ENCODE measurements at regions not wholly inside any gene's neighbourhood (a gene's known extent, or its start where the extent isn't known, plus 50 kb on each side); places are given as distances from the start of the nearest gene placed in this dataset.

DNA sequence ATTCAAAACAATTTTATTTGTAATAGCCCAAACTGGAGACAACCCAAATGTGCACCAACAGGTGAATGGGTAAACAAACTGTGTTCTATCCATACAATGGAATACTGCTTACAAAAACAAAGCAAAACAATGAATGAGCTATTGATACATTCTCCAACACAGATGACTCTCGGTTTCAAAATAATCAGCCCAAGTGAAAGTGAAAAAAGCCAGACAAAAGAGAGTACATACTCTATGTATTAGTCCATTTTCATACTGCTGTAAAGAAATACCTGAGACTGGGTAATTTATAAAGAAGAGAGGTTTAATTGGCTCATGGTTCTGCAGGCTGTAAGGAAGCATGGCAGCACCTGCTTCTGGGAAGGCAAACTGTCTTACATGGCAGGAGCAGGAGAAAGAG lies 65.2 kb upstream of the LRCH1 start:
- Histone ChIP-seq H3K27me3 (ENCODE audit: control insufficient read depth in 1 of 2, insufficient read depth in 2 of 2, low read length in 2 of 2) (peaks cover 0 to 3% of the 10 kb centered on the region in 2 experiments; a peak in 4 of 5 replicates), H3K9me3 (ENCODE audit: low read length) (peaks cover 24% of the 10 kb centered on the region), H3K4me3 (replicated peaks in 1 of 3; ENCODE audit: insufficient read depth in 1 of 3, low read depth in 2 of 3, low read length in 3 of 3) (no peak overlapping the region), H3K4me2 (ENCODE audit: low read depth, low read length) (no peak overlapping the region), H3K9ac (ENCODE audit: insufficient read depth, low read depth, low read length) (no peak overlapping the region), H4K20me1 (ENCODE audit: insufficient read depth, low read length) (no peaks in the 10 kb centered on the region), H3K27ac (ENCODE audit: extremely low read length, insufficient read depth, low read length) (no peak overlapping the region), H3K4me1 (ENCODE audit: insufficient read depth, low read length) (no peaks in the 10 kb centered on the region), H2AFZ (ENCODE audit: low read length) (no peak overlapping the region), H3K36me3 (replicated peaks in 1 of 2; ENCODE audit: control insufficient read depth in 1 of 2, insufficient read depth in 2 of 2, low read length in 2 of 2) (no peaks in the 10 kb centered on the region), H3K79me2 (ENCODE audit: insufficient read depth, low read length) (no peaks in the 10 kb centered on the region)
- BruUV-seq (replicated peaks), result no TSS peak
- intact Hi-C loops (cut with micrococcal nuclease; ENCODE audit: unreplicated experiment), result no loop called here
- CTCF ChIA-PET (ENCODE audit: low intra/inter-chr PET ratio, low total read pairs), result no interaction called here
- DNase-seq (ENCODE audit: low spot score), result no peak
- POLR2A ChIA-PET, result no interaction called here
- in situ Hi-C loops (cut with HindIII; ENCODE audit: extremely low pct_ligation_motif_present, low pct_unique_long_range_greater_than_20kb), result no loop called here
- WGBS (ENCODE audit: low lambda C conversion rate), result 0% methylated on average over 1 of the region's 1 CpG
- FAIRE-seq, result no peak
- ATAC-seq, result no peak
- TF ChIP-seq REL (CRISPR knock-in tag; conservative IDR thresholded peaks at IDR 0.05) (no peak), BRD4 (CRISPR knock-in tag; IDR thresholded peaks at IDR 0.05) (no peak), ZNF761 (CRISPR knock-in tag; conservative IDR thresholded peaks at IDR 0.05) (no peak), HDAC2 (CRISPR knock-in tag; IDR thresholded peaks at IDR 0.05) (no peak), ZNF75D (CRISPR knock-in tag; IDR thresholded peaks at IDR 0.05; ENCODE audit: borderline replicate concordance) (no peak), ZNF292 (CRISPR knock-in tag; IDR thresholded peaks at IDR 0.05; ENCODE audit: borderline replicate concordance, low read depth) (no peak), CENPT (CRISPR knock-in tag; IDR thresholded peaks at IDR 0.05; ENCODE audit: low read depth) (no peak), ZC3H13 (CRISPR knock-in tag; IDR thresholded peaks at IDR 0.05) (no peak), STAT5B (CRISPR knock-in tag; IDR thresholded peaks at IDR 0.05) (no peak), SP1 (IDR thresholded peaks at IDR 0.05) (no peak), SP1 (CRISPR knock-in tag; IDR thresholded peaks at IDR 0.05) (no peak), ARNT (IDR thresholded peaks at IDR 0.05) (no peak), ZNF781 (CRISPR knock-in tag; IDR thresholded peaks at IDR 0.05; ENCODE audit: borderline replicate concordance, not compliant biosample characterization) (no peak), SPEN (CRISPR knock-in tag; IDR thresholded peaks at IDR 0.05; ENCODE audit: low read depth) (no peak)
- TF ChIP-seq, protein P1, sequence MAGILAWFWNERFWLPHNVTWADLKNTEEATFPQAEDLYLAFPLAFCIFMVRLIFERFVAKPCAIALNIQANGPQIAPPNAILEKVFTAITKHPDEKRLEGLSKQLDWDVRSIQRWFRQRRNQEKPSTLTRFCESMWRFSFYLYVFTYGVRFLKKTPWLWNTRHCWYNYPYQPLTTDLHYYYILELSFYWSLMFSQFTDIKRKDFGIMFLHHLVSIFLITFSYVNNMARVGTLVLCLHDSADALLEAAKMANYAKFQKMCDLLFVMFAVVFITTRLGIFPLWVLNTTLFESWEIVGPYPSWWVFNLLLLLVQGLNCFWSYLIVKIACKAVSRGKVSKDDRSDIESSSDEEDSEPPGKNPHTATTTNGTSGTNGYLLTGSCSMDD (CRISPR knock-in tag; IDR thresholded peaks at IDR 0.05), result no peak
- TF ChIP-seq, protein P2, sequence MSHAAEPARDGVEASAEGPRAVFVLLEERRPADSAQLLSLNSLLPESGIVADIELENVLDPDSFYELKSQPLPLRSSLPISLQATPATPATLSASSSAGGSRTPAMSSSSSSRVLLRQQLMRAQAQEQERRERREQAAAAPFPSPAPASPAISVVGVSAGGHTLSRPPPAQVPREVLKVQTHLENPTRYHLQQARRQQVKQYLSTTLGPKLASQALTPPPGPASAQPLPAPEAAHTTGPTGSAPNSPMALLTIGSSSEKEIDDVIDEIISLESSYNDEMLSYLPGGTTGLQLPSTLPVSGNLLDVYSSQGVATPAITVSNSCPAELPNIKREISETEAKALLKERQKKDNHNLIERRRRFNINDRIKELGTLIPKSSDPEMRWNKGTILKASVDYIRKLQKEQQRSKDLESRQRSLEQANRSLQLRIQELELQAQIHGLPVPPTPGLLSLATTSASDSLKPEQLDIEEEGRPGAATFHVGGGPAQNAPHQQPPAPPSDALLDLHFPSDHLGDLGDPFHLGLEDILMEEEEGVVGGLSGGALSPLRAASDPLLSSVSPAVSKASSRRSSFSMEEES (CRISPR knock-in tag; IDR thresholded peaks at IDR 0.05), result no peak
- TF ChIP-seq, protein P3, sequence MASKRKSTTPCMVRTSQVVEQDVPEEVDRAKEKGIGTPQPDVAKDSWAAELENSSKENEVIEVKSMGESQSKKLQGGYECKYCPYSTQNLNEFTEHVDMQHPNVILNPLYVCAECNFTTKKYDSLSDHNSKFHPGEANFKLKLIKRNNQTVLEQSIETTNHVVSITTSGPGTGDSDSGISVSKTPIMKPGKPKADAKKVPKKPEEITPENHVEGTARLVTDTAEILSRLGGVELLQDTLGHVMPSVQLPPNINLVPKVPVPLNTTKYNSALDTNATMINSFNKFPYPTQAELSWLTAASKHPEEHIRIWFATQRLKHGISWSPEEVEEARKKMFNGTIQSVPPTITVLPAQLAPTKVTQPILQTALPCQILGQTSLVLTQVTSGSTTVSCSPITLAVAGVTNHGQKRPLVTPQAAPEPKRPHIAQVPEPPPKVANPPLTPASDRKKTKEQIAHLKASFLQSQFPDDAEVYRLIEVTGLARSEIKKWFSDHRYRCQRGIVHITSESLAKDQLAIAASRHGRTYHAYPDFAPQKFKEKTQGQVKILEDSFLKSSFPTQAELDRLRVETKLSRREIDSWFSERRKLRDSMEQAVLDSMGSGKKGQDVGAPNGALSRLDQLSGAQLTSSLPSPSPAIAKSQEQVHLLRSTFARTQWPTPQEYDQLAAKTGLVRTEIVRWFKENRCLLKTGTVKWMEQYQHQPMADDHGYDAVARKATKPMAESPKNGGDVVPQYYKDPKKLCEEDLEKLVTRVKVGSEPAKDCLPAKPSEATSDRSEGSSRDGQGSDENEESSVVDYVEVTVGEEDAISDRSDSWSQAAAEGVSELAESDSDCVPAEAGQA (IDR thresholded peaks at IDR 0.05; ENCODE audit: low read depth), result no peak
- TF ChIP-seq, protein P3 (CRISPR knock-in tag; IDR thresholded peaks at IDR 0.05; ENCODE audit: borderline replicate concordance), result no peak

All from HepG2 (cell line).